Neural cell (in vitro differentiated cells): ENCODE measurements at regions not wholly inside any gene's neighbourhood (a gene's known extent, or its start where the extent isn't known, plus 50 kb on each side); places are given as distances from the start of the nearest gene placed in this dataset.

ENCODE experiments used
- H2AFZ ChIP-seq: fragments of 200-600, 300-800 bp; sonication (generic), shearing (Covaris generic); 2 replicates; pipeline ENCODE4 v1.6.0; 2014; ENCODE audit warnings: low read depth, mild to moderate bottlenecking, antibody characterized with exemption, low read length, moderate library complexity
- H3F3A ChIP-seq: fragments of 200-600 bp; shearing (Covaris generic); 2 replicates; pipeline ENCODE4 v1.6.1; 2016; ENCODE audit warnings: mild to moderate bottlenecking, moderate library complexity, mixed read lengths, antibody characterized with exemption, low read length; ENCODE audit not compliant: insufficient read depth, poor library complexity, severe bottlenecking
- H3K27ac ChIP-seq: fragments of 200-600, 300-800 bp; sonication (generic), shearing (Covaris generic); 2 replicates; pipeline ENCODE4 v1.5.1; 2014; ENCODE audit warnings: mild to moderate bottlenecking, low read length, moderate library complexity
- H3K27me3 ChIP-seq: fragments of 300-800, 200-600 bp; sonication (generic), shearing (Covaris generic); 2 replicates; pipeline ENCODE4 v1.6.0; 2014; ENCODE audit warnings: mild to moderate bottlenecking, low read depth, low read length, moderate library complexity; ENCODE audit not compliant: insufficient read depth
- H3K36me3 ChIP-seq: fragments of 300-800, 200-600 bp; sonication (generic), shearing (Covaris generic); 2 replicates; pipeline ENCODE4 v1.5.1; 2014; ENCODE audit warnings: mild to moderate bottlenecking, antibody characterized with exemption, low read length, moderate library complexity; ENCODE audit not compliant: insufficient read depth
- H3K4me2 ChIP-seq: fragments of 300-800, 200-600 bp; sonication (generic), shearing (Covaris generic); 2 replicates; pipeline ENCODE4 v1.6.0; 2014; ENCODE audit warnings: mild to moderate bottlenecking, low read length
- H3K4me3 ChIP-seq: fragments of 300-800, 200-600 bp; sonication (generic), shearing (Covaris generic); 2 replicates; pipeline ENCODE4 v1.5.1; 2014; ENCODE audit warnings: mild to moderate bottlenecking, low read length, moderate library complexity
- H3K79me2 ChIP-seq: fragments of 200-600 bp; shearing (Covaris generic); replicated peaks from 2 replicates; pipeline ENCODE4 v1.6.0; 2014; ENCODE audit warnings: mild to moderate bottlenecking, low read length, moderate library complexity; ENCODE audit not compliant: insufficient read depth
- H3K9ac ChIP-seq: fragments of 300-800, 200-600 bp; sonication (generic), shearing (Covaris generic); 2 replicates; pipeline ENCODE4 v1.6.1; 2016; ENCODE audit warnings: mild to moderate bottlenecking, low read length, mixed read lengths
- H3K9me2 ChIP-seq: fragments of 200-600 bp; shearing (Covaris generic); 2 replicates; pipeline ENCODE4 v1.6.1; 2016; ENCODE audit warnings: mild to moderate bottlenecking, low read length, mixed read lengths; ENCODE audit not compliant: insufficient read depth
- H3K9me3 ChIP-seq: fragments of 200-600, 300-800 bp; sonication (generic), shearing (Covaris generic); 2 replicates; pipeline ENCODE4 v1.6.1; 2016; ENCODE audit warnings: mild to moderate bottlenecking, mixed run types, low read length, moderate library complexity, mixed read lengths
- H4K20me1 ChIP-seq: fragments of 200-600 bp; shearing (Covaris generic); 2 replicates; pipeline ENCODE4 v1.6.1; 2016; ENCODE audit warnings: mild to moderate bottlenecking, mixed run types; ENCODE audit not compliant: insufficient read depth
- EP300 ChIP-seq: fragments of 450-650 bp; conservative IDR thresholded peaks from 2 replicates; pipeline ENCODE4 v1.6.1; 2014; ENCODE audit warnings: antibody characterized with exemption, mild to moderate bottlenecking, moderate library complexity; ENCODE audit not compliant: poor library complexity, severe bottlenecking
- EZH2 ChIP-seq: fragments of 200-600, 300-800 bp; shearing (Covaris generic), sonication (generic); IDR thresholded peaks from 2 replicates; pipeline ENCODE4 v1.6.1; 2014; ENCODE audit warnings: antibody characterized with exemption, low read length, borderline replicate concordance, mild to moderate bottlenecking; ENCODE audit not compliant: insufficient read depth, poor library complexity, severe bottlenecking
- MXI1 ChIP-seq: fragments of 450-650 bp; conservative IDR thresholded peaks from 2 replicates; pipeline ENCODE4 v1.6.1; 2014; ENCODE audit warnings: antibody characterized with exemption, mild to moderate bottlenecking; ENCODE audit not compliant: poor library complexity, severe bottlenecking
- POLR2AphosphoS5 ChIP-seq: IDR thresholded peaks from 2 replicates; pipeline ENCODE4 v1.6.1; 2012
- RAD21 ChIP-seq: fragments of 450-650 bp; conservative IDR thresholded peaks from 2 replicates; pipeline ENCODE4 v1.6.1; 2014; ENCODE audit warnings: antibody characterized with exemption, mild to moderate bottlenecking, moderate library complexity
- SMC3 ChIP-seq: fragments of 450-650 bp; conservative IDR thresholded peaks from 2 replicates; pipeline ENCODE4 v1.6.1; 2014; ENCODE audit warnings: antibody characterized with exemption, mild to moderate bottlenecking, moderate library complexity; ENCODE audit not compliant: poor library complexity
- TAF1 ChIP-seq: IDR thresholded peaks from 2 replicates; pipeline ENCODE4 v1.6.1; 2012; ENCODE audit warnings: low read depth
- TF ChIP-seq, protein P1 (sequence below): IDR thresholded peaks from 2 replicates; pipeline ENCODE4 v1.6.1; 2012; ENCODE audit warnings: borderline replicate concordance
- TF ChIP-seq, protein P2 (sequence below): fragments of 450-650 bp; IDR thresholded peaks from 2 replicates; pipeline ENCODE4 v1.5.1; 2014; ENCODE audit warnings: antibody characterized with exemption, mild to moderate bottlenecking, moderate library complexity; ENCODE audit not compliant: poor library complexity, severe bottlenecking

DNA sequence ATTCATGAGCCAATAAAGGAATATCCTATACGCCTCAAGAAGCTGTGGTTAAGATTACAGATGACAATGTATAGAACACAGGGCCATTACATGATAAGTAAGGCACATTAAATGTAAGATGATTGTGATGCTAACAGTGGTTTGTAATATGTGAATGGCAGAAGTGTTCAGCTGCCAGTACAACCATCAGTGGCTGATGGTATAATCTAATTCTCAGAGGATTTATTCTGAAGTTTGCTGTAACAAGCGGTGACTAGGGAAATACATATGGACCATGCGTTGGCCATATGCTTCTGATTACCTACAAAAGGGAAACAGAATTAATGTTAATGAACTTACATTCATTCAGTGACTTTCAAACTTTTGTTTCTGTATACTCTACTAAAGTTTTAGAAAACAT is 750.8 kb upstream of the KLHL29 start:
- Histone ChIP-seq H3K27me3 (no peaks in the 10 kb centered on the region), H3K9me2 (no peaks in the 10 kb centered on the region), H3F3A (no peaks in the 10 kb centered on the region), H3K9ac (no peak overlapping the region), H3K4me2 (no peak overlapping the region), H4K20me1 (no peaks in the 10 kb centered on the region), H3K4me3 (no peak overlapping the region), H3K79me2 (peaks cover 5% of the 10 kb centered on the region), H3K36me3 (no peaks in the 10 kb centered on the region), H3K27ac (peak overlapping the region; percentile 13), H2AFZ (no peak overlapping the region), H3K9me3 (no peaks in the 10 kb centered on the region)
- TF ChIP-seq, protein P1, sequence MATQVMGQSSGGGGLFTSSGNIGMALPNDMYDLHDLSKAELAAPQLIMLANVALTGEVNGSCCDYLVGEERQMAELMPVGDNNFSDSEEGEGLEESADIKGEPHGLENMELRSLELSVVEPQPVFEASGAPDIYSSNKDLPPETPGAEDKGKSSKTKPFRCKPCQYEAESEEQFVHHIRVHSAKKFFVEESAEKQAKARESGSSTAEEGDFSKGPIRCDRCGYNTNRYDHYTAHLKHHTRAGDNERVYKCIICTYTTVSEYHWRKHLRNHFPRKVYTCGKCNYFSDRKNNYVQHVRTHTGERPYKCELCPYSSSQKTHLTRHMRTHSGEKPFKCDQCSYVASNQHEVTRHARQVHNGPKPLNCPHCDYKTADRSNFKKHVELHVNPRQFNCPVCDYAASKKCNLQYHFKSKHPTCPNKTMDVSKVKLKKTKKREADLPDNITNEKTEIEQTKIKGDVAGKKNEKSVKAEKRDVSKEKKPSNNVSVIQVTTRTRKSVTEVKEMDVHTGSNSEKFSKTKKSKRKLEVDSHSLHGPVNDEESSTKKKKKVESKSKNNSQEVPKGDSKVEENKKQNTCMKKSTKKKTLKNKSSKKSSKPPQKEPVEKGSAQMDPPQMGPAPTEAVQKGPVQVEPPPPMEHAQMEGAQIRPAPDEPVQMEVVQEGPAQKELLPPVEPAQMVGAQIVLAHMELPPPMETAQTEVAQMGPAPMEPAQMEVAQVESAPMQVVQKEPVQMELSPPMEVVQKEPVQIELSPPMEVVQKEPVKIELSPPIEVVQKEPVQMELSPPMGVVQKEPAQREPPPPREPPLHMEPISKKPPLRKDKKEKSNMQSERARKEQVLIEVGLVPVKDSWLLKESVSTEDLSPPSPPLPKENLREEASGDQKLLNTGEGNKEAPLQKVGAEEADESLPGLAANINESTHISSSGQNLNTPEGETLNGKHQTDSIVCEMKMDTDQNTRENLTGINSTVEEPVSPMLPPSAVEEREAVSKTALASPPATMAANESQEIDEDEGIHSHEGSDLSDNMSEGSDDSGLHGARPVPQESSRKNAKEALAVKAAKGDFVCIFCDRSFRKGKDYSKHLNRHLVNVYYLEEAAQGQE, result peak; percentile 15
- TF ChIP-seq, protein P2, sequence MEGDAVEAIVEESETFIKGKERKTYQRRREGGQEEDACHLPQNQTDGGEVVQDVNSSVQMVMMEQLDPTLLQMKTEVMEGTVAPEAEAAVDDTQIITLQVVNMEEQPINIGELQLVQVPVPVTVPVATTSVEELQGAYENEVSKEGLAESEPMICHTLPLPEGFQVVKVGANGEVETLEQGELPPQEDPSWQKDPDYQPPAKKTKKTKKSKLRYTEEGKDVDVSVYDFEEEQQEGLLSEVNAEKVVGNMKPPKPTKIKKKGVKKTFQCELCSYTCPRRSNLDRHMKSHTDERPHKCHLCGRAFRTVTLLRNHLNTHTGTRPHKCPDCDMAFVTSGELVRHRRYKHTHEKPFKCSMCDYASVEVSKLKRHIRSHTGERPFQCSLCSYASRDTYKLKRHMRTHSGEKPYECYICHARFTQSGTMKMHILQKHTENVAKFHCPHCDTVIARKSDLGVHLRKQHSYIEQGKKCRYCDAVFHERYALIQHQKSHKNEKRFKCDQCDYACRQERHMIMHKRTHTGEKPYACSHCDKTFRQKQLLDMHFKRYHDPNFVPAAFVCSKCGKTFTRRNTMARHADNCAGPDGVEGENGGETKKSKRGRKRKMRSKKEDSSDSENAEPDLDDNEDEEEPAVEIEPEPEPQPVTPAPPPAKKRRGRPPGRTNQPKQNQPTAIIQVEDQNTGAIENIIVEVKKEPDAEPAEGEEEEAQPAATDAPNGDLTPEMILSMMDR, result no peak
- no peak for TF ChIP-seq EZH2
- no peak for TF ChIP-seq SMC3
- no peak for TF ChIP-seq TAF1
- TF ChIP-seq EP300, result peak; percentile 90
- TF ChIP-seq MXI1, result peak; percentile 36
- TF ChIP-seq POLR2AphosphoS5, result peak; percentile 93
- TF ChIP-seq RAD21, result peak; percentile 39

DNA sequence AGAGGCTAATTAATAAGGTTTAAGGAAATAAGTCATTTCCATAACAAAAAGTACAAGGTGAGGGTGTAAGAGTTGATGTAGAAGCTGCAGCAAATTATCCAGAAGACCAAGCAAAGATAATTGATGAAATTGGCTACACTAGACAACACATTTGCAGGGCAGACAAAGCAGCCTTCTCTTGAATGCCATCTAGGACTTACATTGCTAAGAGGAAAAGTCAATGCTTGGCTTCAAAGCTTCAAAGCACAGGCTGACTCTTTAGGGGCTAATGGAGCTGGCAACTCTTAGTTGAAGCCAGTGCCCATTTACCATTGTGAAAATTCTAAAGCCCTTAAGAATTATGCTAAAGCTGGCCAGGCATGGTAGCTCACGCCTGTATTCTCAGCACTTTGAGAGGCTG is 728.6 kb upstream of the KLHL29 start:
- no peak overlapping the region for H3K4me3 ChIP-seq
- H3K9me2 ChIP-seq, result no peaks in the 10 kb centered on the region
- no peak overlapping the region for H3K9ac ChIP-seq
- TF ChIP-seq EZH2 (no peak), MXI1 (no peak), TAF1 (no peak), POLR2AphosphoS5 (no peak), SMC3 (no peak), RAD21 (no peak), EP300 (no peak)
- TF ChIP-seq, protein P2, result no peak
- TF ChIP-seq, protein P1, result no peak
- H3K36me3 ChIP-seq, result no peaks in the 10 kb centered on the region
- H3K27me3 ChIP-seq, result no peaks in the 10 kb centered on the region
- no peaks in the 10 kb centered on the region for H3K9me3 ChIP-seq
- no peak overlapping the region for H3K4me2 ChIP-seq
- peaks cover 87% of the 10 kb centered on the region for H3K79me2 ChIP-seq
- no peaks in the 10 kb centered on the region for H4K20me1 ChIP-seq
- no peaks in the 10 kb centered on the region for H3F3A ChIP-seq
- no peak overlapping the region for H3K27ac ChIP-seq
- no peak overlapping the region for H2AFZ ChIP-seq
